ENCODE measurements at regions not wholly inside any gene's neighbourhood (a gene's known extent, or its start where the extent isn't known, plus 50 kb on each side); places are given as distances from the start of the nearest gene placed in this dataset.

GRCh38 chr5:7250004-7250403, 145.9 kb upstream of the ADCY2 start:
- Histone ChIP-seq H4K5ac (ENCODE audit: insufficient read length, low read depth, low read length) (no peak overlapping the region), H3T11ph (ENCODE audit: low read length) (no peak overlapping the region), H3K27ac (ENCODE audit: insufficient read length, low read depth, low read length) (no peak overlapping the region), H3K9ac (ENCODE audit: extremely low read depth, insufficient read length, low read length) (no peak overlapping the region), H3K79me2 (ENCODE audit: insufficient read depth, low read length) (peaks cover 4% of the 10 kb centered on the region; the same call in 1 of the 2 replicates), H4K8ac (replicated peaks; ENCODE audit: insufficient read length, low read depth, low read length) (no peak overlapping the region), H2BK20ac (ENCODE audit: low read depth, low read length, poor library complexity, severe bottlenecking) (no peak overlapping the region), H4K91ac (ENCODE audit: insufficient read length, low read depth, low read length) (no peak overlapping the region), H3K4ac (ENCODE audit: low read depth, low read length) (no peak overlapping the region), H3K4me2 (ENCODE audit: insufficient read depth, insufficient read length, low read length) (no peak overlapping the region), H3K79me1 (ENCODE audit: insufficient read depth, low read depth, low read length, poor library complexity, severe bottlenecking) (no peaks in the 10 kb centered on the region), H2AFZ (ENCODE audit: low read length) (no peak overlapping the region), H3K4me1 (ENCODE audit: insufficient read depth, low read length) (no peaks in the 10 kb centered on the region; the same call in none of the 2 replicates), H4K20me1 (ENCODE audit: control insufficient read depth, insufficient read depth, insufficient read length) (no peaks in the 10 kb centered on the region), H3K56ac (ENCODE audit: insufficient read length, low read depth, low read length) (no peak overlapping the region), H3K27me3 (ENCODE audit: insufficient read depth, low read length) (no peaks in the 10 kb centered on the region), H2BK120ac (ENCODE audit: low read depth, low read length, poor library complexity, severe bottlenecking) (no peak overlapping the region), H2BK15ac (ENCODE audit: low read depth, low read length) (no peak overlapping the region), H2BK5ac (ENCODE audit: insufficient read length, low read length) (no peak overlapping the region), H2AK5ac (ENCODE audit: insufficient read length, low read length) (no peak overlapping the region), H3K18ac (ENCODE audit: insufficient read length, low read depth, low read length) (no peak overlapping the region), H2BK12ac (ENCODE audit: insufficient read length, low read depth, low read length) (no peak overlapping the region), H3K9me3 (ENCODE audit: control insufficient read depth, low read depth, low read length) (no peaks in the 10 kb centered on the region), H3K14ac (ENCODE audit: insufficient read depth, low read length) (no peak overlapping the region), H3K23ac (ENCODE audit: insufficient read length, low read depth, low read length) (no peak overlapping the region), H3K23me2 (ENCODE audit: insufficient read length, low read depth, low read length, poor library complexity, severe bottlenecking) (no peaks in the 10 kb centered on the region)
- TF ChIP-seq CTCF (conservative IDR thresholded peaks at IDR 0.05), result no peak
- Mint-ChIP-seq H3K27me3 (ENCODE audit: low read depth) (no peaks in the 10 kb centered on the region), H3K9me3 (no peaks in the 10 kb centered on the region), H3K36me3 (ENCODE audit: insufficient read depth in 1 of 3, low read depth in 3 of 3) (no peaks in the 10 kb centered on the region), H3K4me1 (peaks cover 3 to 5% of the 10 kb centered on the region in 2 experiments), H3K27ac (no peak overlapping the region), H3K4me3 (no peak overlapping the region)
- no CpG with 5 or more reads among the region's 2 CpGs for WGBS (ENCODE audit: extremely low coverage, insufficient read length, low lambda C conversion rate)
- DNase-seq, result no peak

All from H9 (cell line).